ENCODE measurements at regions not wholly inside any gene's neighbourhood (a gene's known extent, or its start where the extent isn't known, plus 50 kb on each side); places are given as distances from the start of the nearest gene placed in this dataset.

DNA sequence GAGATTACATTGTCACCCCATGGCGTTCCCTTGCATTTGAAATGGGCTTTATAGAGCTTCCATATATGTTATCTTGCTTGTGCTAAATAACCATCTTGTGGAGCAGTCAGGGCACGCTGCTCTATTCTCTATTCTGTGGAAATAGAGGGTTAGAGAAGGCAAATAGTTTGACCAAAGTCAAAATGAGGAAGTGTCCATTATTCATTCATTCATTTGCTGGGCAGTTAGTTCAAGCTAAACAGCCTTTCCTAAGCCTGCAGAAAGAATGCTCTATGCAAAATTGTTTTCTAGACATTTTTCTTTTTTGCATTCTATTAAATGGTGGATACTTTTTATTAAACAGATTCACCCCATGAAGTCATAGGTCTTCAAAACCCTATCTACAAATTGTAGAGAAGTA, 67.8 kb upstream of the ELAC2 start:
- DNase-seq (ENCODE audit: low spot score): no peak

DNA sequence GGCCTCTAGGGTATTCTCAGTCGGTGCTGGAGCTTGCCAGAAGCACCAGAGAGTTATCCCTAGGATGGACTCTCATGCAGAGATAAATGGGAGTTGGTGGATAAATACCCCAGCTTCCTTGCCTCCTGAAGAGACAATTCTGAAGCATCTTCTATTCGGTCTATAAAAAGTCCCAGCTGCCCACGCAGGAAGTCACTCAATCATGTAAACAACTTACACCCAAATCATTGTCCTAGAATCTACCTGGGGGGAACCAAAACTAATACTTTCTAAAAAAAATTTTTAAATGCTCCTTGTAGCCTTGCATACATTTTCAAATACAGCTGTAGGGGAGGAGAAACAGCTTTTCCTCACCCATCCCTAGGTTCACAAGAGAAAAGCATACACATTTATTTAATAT, 66.6 kb upstream of the ELAC2 start:
- no peak for DNase-seq (ENCODE audit: low spot score)

DNA sequence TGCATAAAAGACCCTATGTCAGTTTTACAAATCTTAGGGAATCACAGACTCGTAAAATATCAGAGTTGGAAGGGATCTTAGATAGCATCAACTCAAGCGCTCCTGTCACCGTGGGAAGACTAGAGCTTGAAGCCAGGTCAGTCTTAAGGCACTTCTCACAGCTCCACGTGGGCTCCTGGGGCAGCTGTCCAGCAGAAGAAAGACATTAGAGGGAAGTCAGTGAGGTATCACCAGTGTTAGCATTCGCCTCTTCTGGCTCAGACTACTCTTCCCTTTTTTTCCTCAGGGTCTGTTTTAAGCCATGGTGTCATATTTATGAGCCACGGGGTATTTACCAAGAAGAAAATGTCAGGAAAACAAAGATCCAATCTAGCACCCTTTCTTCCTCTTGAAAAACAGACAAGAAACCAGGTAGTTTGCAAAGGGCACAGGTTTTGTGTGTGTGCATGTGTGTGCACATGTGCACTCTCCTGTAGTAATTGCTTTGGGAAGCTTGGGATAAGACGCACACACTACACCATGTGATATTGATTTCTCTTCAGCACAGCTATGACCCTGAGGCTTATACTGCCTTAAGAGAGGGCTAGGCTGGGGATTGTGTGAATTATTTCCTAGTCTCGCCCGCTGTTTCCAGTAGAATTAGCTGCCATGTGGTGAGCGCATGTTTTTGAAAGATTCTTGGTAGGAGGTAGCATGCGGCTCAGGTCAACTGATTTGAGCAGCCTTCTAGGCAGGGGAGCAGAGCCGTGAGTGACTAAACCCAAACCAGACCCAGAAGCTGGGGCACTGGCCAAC, 61.0 kb upstream of the ELAC2 start:
- no peak for DNase-seq (ENCODE audit: low spot score)

DNA sequence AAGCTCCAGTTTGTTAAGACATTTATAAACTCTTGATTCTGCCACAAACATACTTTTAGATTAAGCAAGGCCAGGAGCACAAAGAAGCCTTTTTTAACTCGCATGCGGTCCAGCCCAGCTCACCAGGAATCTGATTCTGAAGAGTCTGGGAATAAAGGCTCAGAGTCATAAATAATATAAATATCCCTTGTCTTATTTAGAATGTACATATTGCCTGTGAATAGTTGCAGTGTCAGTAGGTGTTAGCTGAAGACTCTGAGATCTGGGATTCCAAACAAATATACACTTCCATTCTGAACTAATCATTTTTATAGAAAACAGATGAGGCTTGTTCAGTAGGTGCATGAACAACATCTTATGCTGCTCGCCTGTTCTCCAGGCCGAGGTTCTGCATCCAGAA, 59.1 kb upstream of the ELAC2 start:
- DNase-seq (ENCODE audit: low spot score): no peak

DNA sequence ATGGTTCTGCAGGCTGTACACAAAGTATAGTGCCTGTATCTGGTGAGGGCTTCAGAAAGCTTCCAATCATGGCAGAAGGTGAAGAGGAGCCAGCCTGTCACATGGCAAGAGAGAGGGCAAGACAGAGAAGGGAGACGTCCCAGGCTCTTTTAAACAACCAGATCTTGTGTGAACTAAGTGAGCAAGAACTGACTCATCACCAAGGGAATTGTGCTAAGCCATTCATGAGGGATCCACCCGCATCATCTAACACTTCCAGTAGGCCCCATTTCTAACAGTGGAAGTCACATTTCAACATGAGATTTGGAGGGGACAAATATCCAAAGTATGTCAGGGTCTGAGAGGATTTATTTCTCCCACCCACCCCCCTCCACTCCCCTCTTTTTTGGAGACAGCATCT, 56.2 kb upstream of the ELAC2 start:
- DNase-seq (ENCODE audit: low spot score): no peak

DNA sequence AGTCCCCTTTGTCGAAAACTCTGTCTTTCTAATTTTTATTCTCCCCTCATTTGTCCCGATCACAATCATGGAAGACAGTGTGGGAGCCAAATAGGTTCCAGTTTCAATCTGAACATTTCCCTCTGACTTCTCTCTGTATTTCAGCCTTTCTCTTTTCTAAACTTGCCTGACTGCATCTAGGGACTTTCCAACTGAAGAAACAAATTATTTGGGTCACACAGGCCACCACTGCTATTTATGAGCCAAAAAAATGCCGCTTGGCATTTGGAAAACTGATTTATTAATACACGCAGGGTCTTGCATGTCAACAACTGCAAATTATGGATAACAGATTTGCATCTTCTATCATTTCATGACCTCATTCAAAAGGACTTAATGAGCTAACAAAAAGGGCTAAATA, 55.2 kb upstream of the ELAC2 start:
- DNase-seq (ENCODE audit: low spot score): no peak

DNA sequence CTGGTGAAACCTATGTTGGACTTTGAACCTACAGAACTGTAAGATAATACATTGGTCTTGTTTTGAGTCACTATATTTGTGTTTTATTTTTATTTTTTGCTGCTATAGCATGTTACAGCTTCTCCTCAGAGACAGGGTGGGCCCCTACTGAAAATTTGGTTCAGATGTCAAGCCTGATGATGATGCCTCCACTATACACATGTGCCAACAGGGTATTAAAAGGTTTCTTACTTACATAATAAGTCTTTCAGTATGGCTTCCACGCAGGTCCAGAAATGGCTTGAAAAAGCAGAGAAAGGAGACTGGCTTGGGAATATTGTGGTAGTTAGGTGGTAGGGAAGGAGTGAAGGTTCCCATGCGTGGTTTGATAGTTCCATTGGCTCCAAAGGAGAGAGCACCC, 52.9 kb upstream of the ELAC2 start:
- no peak for DNase-seq (ENCODE audit: low spot score)

DNA sequence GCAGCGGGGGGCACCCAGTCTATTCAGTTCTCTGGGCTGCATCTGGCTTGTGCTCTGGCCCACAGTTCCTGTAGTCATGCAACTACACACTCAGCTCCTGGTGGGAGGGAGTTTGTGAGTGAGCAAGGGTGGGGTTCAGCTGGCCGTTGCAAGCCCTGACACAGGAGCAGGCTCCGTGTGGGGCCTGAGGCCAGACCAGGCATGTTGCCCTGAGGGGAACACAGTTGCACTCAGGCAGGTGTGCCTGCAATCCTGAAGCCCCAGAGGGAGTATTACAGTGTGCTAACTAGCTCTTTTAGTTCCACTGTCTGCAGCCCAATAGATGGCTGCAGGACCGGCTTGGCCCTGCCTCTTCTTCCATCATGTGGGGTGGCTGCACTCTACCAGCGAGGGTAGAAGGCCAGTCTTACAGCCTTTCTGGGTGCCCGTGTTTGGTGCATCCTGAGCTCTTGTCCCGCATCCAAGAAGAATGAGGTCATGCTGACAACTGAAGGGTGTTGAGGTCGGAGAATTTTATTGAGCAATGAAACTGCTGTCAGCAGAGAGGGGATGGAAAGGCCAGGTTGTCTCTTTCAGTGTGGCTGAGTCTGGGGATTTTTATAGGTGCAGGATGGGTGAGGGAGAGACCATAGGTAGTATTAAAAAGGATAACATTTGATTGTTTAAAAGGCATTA, 49.9 kb upstream of the ELAC2 start:
- no peak for DNase-seq (ENCODE audit: low spot score)

All from ecto neural progenitor cell (in vitro differentiated cells).